CD4-positive, alpha-beta T cell treated with Interleukin-10 for 1 hour (primary cell): ENCODE measurements at regions not wholly inside any gene's neighbourhood (a gene's known extent, or its start where the extent isn't known, plus 50 kb on each side); places are given as distances from the start of the nearest gene placed in this dataset.
"Not testable (repeated sequence)": the region's sequence is repeated elsewhere in the genome, so short reads cannot be mapped to it uniquely, and the experiment has no call there.

Source experiments
- DNase-seq: peaks from one replicate; pipeline ENCODE4 v3.0.0-alpha.2; 2020

DNA sequence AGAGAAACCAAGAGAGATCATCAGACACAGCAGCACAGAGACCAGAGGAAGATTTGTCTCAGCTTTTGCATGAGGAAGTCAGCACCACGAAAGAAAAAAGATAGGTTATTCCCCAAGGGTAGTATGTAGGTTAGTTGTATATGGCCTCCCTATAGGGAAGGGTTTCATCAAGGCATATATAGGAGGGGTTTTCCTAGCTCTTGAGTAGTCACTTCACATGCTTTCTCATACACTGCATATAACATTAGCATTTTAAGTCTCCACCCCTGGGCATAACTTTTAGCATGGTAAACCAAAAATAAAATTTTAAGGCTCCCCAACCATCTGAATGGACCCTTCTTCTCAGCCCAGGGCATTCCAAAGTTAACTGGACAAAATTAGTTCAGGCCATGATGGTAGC lies 1571.6 kb upstream of the ACO1 start:
- no peak for DNase-seq

DNA sequence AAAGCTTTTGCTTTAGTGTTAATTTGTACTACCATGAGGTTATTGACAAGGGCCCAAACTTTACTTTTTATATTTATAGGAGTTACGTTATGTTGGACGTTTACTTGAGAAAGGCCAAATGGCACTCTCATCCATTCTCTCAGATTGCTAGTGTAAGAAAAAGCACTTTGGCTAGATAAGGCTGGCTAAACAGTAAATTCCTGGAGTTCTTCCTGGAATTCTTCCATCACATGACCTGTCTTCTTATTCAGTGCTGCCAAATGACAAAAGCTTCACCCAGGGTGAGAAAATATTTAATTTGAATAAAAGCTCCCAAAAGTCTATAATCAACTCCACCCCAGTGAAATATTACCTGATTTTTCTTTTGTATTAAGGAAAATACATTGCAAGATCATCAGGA lies 1568.9 kb upstream of the ACO1 start:
- no peak for DNase-seq

DNA sequence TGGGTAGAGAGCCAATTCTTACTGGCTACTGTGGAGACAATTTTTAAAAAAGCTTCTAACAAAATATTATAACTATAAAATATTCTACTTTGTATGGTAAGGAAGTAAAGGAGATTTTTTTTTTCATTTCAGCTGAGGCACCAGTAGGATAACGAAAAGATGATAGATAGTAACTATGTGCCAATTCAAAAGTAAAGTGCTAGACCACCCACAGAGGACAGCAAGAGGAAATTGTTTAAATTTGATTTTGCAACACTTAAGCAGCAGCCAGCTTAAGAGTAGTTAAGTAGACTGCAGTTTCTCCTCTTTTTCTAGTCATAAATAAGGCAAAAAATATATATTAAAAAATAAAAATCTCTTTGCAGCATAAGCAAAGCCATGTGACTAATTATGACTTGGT lies 1539.3 kb upstream of the ACO1 start:
- no peak for DNase-seq

DNA sequence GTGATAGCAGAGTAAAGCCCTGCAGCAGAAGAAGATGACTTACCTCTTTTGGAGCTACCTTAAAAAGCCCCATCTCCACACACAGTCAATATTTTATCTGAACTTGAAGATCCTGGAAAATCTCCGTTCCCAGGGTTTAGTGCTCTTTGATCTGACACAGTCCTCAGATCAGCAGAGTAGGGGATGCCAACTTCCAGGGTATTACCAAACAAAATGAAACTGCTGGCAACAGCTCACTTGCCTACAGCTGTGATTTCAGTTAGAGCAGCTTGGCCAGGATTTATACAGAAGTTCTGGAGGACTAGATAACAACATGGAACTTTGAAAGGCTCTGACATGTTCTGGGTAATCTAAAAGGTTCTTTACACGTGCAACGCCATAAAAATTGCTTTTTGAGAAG lies 1537.8 kb upstream of the ACO1 start:
- DNase-seq = no peak

DNA sequence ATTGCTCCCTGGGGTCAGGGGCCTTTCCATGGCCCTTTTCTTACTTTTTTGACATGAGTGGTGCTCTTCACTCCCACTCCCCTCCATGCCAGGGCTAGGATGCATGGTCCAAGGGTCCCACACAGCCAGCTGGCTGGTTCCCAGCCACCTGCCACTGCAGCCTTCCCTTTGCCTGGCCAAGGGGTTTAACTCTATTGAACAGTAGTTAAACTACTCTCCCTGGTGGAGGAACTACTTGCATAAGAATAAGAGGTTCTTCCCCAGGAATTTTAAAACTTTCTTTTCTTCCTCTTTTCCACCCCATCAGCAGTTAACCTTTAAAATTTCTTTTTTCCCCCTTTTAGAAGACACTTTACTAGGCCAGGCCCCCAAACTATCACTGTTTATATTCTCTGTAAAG lies 1532.8 kb upstream of the ACO1 start:
- DNase-seq = no peak

DNA sequence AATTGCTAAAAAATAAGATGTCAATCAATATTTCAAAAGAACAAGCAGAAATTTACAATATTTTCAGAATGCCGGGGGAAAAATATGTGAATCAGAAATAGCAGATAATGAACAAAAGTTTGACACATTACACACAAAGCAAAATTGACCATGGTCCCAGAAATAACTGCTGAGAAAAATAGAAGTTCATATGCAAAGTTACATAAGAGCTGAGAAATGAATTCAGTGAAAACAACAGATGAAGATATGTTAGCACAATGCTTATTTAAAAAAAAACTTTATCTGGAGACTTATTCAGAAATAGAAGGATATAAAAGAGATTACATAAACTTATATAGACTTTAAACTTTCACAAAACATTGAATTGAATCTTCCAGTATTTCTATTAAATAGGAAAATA lies 1483.7 kb upstream of the ACO1 start:
- no peak for DNase-seq

DNA sequence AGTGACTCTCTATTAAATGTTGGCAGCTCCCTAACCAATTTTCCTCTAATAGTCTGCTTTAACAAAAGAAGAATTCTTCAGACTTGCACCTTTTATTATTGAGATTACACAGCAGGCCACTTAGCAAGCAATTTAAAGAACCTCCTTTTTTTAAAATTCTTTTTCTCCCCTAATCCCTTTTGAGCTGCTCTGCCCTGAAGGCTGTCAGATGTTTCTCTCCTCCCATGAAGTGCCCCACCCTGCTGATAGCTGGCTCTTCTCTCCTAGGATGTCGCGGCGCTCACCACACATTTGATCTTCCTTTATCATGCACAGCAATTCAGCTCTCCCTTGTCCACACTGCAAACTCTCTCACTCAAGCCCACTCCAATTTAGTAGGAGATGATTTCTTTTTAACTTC lies 1471.1 kb upstream of the ACO1 start:
- no peak for DNase-seq

DNA sequence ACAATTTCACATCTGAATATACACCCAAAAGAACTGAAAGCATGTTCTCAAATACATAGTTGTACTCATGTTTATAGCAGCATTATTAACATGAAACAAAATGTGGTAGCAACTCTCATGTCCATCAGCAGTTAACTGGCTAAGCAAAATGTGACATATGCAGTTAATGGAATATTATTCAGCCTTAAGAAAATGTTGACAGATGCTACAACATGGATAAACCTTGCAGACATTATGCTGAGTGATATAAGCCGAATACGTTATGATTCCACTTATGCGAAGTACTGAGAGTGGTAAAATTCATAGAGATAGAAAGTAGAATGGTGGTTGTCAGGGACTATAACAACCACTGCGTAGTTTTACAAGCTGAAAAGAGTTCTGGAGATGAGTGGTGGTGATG lies 1469.0 kb upstream of the ACO1 start:
- DNase-seq = no peak

DNA sequence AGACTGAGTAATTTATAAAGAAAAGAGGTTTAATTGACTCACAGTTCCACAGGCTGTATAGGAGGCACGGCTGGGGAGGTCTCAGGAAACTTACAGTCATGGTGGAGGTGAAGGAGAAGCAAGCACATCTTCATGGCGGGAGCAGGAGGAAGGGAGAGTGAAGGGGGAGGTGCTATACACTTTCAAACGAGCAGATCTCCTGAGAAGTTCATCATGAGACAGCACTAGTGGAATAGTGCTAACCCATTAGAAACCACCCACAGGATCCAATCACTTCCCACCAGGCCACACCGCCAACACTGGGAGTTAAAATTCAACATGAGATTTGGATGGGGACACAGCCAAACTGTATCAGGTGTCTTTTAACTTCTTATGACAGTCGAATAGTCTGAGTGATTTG lies 1459.3 kb upstream of the ACO1 start:
- DNase-seq = no peak

DNA sequence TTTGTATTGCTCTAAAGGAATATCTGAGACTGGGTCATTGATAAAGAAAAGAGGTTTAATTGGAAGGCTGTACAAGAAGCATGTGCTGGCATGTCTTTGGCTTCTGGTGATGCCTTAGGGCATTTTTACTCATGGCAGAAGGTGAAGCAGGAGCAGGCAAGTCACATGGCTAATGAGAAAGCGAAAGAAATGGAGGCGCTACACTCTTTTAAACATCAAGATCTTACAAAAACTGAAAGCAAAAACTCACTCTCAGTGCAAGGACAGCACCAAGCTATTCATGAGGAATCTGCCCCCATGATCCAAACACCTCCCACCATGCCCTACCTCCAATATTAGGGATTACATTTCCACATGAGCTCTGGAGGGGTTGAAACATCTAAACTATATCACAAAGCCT lies 1458.8 kb upstream of the ACO1 start:
- DNase-seq = no peak

DNA sequence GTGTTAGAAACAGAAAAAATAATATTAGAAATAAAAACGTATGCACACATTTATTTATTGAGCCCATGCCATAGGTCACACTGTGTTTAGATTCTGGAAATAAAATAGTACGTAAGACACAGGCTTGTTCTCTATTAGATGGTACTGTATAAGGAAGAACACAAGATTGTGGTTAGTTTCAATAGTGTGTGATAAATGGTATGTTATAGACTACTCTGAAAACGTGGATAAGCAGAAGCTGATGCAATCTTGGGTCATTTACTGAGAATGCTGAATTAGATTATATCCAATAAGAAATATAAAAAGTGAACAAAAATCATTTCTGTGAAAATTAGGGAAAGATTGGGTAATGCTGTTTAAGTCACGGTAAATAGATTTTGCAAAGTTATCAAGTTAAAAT lies 1456.4 kb upstream of the ACO1 start:
- DNase-seq = no peak

DNA sequence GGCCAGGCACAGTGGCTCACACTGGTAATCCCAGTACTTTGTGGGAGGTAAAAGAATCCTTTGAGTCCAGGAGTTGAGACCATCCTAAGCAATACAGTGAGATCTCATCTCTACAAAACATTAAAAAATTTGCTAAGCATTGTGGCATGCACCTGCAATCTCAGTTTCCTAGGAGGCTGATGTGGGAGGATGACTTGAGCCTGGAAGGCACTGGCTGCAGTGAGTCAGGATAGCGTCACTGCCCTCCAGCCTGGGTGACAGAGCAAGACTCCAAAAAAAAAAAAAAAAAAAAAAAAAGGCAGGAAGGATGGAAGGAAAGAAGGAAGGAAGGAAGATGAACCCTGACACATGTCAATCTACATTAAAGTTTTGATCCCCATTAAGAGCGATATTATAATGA lies 1452.2 kb upstream of the ACO1 start:
- no peak for DNase-seq

DNA sequence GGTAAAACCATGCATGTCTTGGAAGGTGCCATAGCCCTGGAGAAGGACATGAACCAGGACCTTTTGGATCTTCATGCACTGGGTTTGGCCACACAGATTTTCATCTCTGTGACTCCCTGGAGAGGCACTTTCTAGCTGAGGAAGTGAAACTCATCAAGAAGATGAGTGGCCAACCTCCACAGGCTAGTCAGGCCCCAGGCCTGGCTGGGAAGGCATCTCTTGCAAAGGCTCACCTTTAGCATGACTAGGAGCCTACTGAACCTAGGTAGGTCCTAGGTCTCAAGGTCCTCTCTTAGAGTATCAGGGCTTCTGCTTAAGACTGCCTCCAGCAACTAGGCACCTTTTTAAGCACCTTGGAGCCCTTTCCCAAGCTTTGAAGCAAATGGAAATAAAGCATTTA lies 1448.7 kb upstream of the ACO1 start:
- DNase-seq = no peak

DNA sequence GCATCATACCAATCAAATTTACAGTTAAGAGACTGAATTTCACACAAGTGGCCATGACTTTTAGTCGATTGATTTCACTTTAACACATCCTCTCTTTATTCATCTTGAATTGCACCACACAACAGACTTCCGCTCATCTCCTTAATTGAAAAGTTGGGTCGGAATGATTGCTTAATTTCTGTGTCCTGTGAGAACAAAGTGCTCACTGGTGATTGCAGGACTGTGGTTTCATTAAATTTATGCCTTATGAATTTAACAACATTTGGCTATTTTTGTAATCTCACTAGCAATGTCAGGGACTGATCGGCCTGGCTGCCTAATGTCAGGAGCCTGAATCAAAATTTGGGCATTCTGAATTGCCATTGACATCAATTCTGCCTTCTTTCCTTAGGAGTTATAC lies 1447.3 kb upstream of the ACO1 start:
- DNase-seq = no peak

DNA sequence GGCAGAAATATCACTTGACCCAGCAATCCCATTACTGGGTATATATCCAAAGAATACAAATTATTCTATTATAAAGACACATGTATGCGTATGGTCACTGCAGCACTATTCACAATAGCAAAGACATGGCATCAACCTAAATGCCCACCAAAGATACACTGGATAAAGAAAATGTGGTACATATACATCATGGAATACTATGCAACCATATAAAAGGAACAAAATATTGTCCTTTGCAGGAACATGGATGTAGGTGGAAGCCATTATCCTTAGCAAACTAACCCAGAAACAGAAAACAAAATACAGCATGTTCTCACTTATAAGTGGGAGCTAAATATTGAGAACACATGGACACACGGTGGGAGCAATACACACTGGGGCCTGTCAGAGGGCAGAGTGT lies 1441.6 kb upstream of the ACO1 start:
- not testable (repeated sequence) for DNase-seq

DNA sequence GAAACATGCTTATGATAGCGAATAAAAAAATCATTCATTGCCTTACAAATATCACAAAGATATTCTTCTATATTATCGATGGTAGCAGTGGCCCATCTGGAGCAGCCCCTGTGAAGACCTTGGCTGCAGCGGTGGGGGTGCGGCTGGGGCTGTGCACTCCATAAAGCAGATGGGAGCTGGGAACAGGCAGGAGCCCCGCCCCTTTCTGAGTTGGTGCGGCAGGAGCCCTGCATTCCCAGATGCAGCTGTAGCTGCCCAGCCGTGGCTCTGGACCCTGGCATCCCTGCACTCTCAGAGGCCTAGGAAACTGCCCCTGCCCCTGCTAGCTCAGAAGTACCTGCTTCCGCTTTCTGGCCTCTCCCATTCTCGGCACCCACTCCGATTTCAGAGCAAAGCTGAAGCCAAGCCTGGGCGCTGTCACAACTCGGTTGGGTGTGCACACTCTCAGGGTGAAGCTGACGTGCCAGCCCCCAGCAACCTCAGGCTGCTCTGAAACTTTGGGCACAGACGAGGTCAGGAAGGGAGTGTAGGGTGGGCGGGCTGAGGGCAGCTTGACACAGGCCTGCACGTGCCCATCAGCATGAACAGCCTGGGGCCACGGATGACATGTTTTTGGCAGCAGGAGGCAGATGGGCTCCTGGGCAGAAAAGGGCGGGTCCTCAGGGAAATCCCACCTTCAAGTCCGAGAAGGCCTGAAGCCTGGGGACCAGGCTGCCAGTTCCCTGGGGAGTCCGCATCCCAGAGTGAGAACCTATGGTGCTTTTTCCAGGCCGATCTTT lies 1440.8 kb upstream of the ACO1 start:
- DNase-seq = no peak

DNA sequence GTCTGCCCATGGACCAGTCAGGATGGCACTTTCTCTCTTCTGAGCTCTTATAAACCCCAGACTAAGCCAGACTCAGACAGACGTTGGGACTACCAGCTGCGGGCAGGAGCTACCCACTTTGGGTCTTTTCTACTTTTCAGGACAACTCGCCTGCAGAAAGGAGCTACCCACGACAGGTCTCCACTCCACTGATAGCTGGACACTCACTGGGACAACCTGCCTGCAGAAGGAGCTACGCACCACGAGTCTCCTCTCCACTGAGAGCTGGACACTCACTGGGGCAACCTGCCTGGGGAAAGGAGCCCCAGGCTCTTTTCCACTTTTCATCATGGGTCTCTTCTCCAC lies 1440.2 kb upstream of the ACO1 start:
- DNase-seq = no peak

DNA sequence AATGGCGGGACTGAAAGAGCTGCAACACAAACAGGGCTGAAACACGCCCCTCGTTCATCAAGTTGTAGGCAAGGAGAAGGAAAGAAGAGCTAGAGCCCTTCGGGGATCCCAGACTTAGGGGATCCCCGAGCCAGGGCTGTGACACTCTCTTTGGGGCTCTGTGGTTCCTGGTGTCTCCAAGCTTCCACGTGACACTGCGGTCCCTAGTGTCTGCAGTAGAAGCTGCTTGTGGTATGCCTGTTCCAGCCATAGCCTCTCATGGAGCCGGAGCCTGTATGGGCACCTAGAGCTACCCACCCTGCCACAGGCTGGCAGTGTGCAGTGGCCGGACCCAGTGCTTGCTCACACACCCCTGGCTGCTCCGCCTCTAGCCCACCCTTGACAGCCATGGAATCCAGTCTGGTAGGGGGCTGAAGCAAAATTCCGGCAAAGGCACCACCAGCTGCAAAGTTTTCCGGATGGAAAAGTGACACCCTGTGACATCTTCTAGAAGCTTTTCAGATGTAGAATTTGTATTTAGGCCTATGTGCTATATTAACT lies 1439.6 kb upstream of the ACO1 start:
- DNase-seq = no peak

DNA sequence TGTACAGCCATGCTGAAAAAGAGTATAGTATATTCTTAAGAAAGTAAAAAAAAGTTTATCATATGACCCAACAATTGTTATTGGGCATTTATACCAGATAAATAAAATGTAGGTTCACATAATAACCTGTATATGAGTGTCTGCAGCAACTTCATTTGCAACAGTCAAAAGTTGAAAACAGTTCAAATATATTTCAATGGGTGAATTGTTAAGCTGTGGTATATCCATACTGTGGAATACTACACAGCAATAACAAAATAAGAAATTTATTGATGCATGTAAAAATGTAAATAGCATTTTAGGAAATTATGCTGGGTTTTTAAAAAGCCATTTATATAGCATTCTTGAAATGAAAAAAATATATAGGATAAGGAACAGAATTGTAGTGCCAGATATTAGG lies 1420.1 kb upstream of the ACO1 start:
- DNase-seq = no peak

DNA sequence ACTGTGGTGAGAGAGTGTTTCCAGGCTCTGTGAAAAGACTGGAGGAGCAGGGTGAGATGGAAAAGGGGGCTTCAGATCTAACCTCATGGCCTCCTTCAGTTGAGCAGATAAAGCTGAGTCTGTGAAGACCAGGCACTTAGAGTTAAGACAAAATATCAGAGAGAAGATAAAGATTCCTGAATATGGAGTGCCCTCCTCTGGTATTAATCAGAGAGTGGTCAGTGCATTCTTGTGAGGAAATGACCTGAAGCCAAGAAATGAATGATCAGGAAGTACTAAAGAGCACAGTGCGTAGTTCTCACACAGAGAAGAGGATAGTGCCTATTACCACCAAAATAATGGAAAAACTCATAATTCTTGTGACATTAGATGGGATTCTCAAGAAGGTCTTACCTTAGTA lies 1417.0 kb upstream of the ACO1 start:
- no peak for DNase-seq

DNA sequence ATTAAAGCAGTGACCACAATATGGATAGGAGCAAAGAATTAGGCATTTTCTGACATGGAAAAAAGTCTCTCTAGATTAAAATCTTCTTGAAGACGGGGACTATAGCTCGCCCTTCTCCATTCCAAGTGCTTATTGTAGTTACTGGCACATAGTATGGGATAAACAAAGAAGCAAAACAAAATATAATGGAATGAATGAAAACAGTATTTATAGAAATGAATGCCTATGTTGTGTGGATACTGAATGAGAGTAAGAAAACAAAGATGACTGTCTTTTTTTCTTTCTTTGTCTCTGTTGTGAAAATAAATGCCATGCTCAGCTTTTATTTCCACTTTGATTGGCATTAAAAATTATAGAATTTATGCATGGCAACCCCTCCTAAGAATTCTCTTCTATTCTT lies 1414.3 kb upstream of the ACO1 start:
- DNase-seq = no peak

DNA sequence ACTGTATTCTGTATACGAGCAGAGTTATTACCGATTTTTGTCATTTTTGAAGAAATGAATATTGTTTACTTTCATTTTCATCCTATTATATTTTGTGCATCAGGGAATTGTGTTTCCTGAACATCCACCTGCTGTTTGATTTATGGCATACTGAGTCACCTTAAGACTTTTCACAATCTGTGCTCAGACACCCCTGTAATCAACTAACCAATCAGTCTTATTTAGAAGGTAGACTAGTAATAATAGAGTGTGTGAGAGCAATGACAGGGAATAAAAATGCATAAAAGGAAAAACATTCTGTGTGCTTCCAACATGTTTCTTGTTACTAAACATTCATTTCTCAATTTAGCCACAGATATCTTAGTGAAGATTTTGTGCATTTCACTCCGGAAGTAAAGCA lies 1413.6 kb upstream of the ACO1 start:
- DNase-seq = no peak

DNA sequence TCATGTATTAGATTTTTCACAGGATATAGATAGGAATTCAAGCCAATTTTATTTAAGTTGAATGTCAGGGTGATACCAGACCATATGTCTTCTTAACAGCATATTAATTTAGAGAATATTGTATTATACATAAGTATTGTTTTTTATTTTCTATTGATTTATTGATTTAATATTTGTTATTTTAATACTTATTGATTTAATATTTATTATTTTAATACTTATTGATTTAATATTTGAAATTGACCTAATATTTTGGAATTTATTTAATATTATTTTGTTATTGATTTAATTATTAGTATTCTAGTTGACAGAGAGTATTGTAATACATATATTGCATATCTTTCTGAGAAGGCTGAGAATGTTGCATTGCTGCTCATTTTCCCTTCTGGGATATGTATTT lies 1411.8 kb upstream of the ACO1 start:
- DNase-seq = no peak

DNA sequence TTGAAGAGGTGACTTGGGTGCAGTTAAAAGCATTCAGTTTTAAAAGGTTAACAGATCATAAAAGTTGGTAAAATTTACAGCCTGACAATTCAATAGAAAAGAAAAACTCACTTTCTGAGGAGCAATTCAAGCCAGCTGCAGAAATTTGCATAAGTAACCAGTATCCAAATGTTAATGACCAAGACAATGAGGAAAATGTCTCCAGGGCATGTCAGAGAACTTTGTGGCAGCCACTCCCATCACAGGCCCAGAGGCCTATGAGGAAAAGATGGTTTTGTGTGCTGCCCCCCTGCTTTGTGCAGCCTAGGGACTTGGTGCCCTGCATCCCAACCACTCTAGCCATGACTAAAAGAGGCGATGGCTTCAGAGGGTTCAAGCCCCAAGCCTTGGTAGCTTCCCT lies 1406.5 kb upstream of the ACO1 start:
- DNase-seq = no peak

DNA sequence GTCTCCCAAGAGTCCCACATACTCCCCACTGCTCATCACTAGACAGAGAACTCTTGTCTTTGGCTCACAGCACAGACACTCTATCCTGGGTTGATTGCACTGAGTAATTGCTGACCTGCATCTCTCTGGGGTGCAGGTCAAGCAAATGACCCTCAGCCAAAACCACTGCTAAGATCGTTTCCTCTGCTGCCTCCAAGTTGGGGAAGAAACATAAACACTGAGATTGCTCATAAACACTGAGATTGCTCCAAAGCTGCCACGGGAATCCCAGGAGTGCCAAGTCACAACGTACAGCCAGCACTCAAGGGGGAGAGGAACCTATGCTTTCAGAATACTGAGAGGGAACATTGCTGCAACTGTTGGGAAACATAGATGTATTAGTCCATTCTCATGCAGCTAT lies 1402.1 kb upstream of the ACO1 start:
- DNase-seq = no peak
